Kasumi-1 (cell line): ENCODE measurements at regions not wholly inside any gene's neighbourhood (a gene's known extent, or its start where the extent isn't known, plus 50 kb on each side); places are given as distances from the start of the nearest gene placed in this dataset.

Source experiments
- DNase-seq, 2 experiments: peaks; one replicate each; lab custom pipeline; 2025; lab: John Stamatoyannopoulos, UW

DNA sequence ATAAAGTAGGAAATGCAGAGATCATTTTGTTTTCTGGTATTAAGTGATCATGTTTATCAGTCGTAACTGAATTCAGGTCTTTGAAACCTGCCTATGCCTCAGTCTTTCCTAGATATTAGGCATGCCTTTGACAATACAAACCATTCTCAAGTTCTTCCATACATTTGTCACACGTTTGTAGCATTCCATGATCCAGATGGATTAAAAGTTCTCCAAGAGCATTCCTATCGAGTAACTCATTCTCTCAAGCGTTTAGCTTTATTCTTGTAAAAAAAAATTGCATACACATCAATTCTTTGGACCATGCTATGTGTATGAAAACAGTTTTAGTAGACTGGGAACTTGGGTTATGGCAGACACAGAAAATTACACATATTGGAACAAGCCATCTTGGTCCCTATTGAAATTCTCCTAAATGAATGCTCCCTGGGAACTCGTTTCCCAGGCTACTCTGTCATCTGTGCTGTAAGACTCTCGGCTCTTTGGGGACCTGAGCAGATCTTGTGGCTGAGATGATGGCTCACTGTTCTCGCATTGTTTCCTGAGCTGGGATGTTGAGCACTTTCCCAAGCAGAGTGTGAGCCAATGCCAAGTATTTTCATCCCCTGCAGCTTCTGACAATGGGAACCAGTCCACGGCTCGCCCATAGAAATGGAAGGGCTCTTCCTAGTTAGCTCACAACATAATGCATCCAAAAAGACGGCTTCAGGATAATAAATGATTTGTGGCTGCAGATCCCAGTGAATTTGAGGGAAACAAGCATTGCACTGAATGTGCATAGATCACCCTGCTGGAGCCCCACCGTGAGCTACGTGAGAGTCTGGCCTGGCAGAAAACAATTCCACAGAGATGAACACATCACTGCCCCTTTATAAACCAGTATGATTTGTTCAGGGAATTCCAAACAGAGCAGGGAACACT, 230.2 kb downstream of the IRX1 start:
- no peak for DNase-seq

DNA sequence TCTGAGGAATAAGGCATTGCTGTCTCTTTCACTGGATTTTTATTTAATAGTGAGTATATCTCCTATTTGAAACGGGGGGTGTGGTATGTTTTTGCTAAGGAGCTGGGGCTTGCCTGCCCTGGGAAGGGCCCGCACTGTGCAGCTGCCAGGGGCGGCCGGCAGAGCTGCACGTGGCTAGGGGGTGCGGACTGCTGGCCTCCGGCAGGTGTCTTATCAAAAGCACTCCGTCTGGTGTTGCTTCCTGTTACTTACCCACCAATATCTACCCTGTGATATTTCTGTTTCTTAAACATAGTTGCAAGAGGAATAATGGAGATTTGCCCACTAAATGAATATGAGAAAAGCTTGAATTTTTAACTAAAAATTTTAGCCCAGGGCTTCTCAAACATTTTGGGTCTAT, 232.0 kb downstream of the IRX1 start:
- DNase-seq, result no peak

DNA sequence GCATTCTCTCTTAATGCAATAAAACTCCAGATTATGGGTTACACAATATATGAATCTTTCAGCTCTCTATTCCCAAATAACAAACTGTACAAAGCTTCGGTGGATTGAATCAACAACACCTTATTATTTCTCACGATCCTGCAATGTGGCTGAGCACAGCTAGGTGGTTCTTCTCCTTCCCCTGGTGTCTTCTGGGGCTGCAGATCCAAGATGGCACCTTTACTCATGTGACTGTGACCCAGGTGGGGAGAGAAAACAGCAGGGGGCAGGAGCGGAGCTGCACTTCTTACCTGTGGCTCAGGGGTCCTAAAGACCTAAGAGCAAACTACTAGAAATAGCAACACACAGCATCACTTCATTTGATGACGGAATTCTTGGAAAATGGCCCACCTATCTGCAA, 233.1 kb downstream of the IRX1 start:
- DNase-seq, result no peak

DNA sequence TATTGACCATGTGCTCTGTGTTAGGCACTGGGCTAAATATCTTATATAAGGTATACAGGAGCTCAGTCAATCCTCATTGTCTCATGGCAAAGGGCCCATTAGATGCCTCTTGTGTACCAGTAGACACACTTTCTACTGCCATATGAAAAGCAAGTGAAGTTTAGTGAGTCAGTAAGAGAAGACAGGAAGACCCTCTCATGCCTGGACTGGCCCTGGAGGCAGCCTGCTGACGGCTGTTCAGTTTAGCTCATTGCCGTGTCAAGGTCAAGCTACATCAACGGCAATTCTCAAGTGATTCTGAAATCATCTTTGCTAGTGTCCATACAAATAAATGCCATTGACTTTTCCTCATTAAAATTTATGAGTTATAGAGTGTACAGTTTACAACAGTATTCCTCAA, 237.9 kb downstream of the IRX1 start:
- DNase-seq, result no peak

DNA sequence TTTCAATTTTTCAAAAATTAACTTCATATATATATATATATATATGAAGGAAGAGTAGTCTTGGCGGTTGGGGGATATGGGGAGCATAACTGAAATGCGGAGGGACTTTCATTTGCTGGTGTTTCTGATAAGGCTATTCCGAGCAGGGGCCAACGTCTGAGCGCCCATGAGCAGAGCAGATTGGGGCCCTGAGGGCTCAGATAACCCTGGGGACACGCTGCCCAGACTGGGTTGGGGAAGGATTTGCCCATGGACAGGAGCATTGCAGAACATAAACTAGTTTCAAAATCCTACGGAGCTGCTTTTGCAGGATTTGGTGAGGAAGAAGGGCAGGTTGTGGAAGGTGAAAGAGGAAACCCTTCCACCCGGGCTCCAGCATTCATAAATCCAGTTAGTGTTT, 240.2 kb downstream of the IRX1 start:
- no peak for DNase-seq

DNA sequence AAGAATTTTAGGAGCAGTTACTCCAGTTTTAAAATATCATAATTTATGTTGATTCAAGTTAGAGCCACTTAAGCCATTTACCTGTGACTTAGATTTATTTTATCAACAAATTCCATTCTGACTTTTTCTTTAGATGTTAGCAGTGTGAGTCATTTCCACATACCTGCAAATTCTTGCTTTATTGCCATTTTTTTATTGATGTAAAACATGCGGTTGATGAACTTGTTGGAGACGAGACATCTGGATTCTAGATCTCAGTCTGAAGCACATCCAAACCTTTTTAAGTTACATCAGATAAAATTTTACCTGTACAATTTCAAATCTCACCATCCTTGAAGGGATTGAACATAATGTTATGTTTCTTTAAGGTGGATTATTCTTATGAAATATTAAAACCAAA, 240.9 kb downstream of the IRX1 start:
- no peak for DNase-seq

DNA sequence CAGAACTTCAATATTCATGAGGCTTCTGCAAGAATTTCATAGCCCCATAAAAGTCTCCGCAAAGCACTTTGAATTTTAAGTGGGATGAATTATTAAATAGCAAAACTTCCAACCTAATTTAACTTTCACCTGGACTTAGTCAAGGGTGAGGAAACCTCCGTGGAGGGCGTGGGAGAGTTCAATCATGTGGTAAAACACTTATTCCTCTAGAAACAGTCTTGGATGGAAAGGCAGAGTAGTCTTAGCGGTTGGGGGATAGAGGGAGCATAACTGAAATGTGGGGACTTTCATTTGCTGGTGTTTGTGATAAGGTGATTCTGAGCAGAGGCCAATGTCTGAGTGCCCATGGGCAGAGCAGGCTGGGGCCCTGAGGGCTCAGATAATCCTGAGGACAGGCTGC, 241.9 kb downstream of the IRX1 start:
- no peak for DNase-seq

DNA sequence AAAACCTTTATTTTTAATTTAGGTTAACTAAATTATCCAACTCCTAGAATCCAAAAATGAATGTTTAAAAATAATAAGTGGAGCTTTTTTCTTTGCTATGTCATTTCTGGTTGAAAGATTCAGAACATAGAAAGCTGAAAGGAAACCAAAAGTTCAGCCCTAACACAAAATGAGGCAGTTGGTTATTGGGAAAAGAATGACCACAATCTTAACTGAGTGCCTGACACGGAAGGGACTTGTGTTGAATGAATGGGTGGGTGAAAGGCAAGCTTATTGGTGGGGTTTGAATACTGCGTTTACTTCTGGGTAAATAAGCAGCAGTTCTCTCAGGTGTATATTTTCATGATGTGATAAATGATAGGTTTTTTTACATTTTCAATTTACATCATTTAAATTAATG, 243.5 kb downstream of the IRX1 start:
- no peak for DNase-seq

DNA sequence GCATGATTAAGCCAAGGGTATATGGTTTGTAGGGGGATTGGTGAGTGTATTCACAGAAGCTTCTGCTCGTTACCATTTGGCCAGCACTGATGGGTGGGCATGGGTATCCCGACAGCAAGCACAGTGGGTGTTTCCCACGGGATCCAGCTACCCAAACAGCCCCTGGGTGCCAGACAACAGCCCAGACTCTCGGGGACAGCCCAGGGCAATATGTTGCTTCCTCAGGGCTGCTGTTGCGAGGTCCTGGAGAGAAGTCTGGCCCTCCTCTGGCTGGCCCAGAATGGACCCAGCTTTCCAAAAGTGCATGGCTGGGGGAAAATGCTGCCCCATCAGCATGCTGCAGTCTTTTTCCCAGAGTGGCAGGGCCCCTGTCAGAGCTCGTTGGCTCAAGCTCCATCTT, 247.0 kb downstream of the IRX1 start:
- DNase-seq, result no peak

DNA sequence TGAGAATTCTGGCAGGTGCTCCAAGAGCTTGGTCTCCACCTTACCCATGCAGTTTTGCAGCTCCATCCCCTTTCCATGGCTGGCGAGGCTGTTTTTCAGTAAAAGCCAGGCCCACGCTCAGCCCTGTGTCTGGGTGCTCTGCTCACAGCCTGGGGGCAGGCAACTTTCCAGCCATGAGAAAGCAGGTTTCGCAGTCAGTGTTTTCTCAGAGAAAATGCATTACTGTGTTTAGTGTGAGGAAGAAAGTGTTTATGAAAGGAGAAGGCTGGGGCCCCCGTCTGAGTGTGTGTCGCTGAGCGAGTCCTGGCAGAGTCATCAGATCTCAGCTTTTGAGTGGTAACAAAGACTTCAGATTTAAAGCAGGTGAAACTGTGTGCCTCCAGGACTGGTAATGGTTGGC, 248.1 kb downstream of the IRX1 start:
- no peak for DNase-seq

DNA sequence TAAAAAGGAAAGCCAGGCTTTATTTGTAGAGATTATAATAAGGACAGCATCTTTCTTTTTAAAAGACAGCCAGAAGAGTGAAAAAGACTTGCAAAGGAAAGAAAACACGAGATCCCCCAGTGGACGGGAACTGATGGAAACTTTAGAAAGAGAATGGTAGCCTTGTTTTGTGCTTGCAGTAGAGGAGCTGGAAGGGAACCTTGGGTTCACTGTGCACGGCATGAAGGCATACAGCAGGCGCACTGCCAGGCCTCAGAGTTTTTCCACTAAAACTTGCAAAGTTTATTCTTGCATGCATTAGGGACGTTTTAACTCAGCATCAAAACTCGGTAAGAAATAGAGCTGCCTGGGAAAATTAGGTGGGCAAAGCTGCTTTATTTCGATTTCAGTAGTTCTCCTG, 248.6 kb downstream of the IRX1 start:
- no peak for DNase-seq

DNA sequence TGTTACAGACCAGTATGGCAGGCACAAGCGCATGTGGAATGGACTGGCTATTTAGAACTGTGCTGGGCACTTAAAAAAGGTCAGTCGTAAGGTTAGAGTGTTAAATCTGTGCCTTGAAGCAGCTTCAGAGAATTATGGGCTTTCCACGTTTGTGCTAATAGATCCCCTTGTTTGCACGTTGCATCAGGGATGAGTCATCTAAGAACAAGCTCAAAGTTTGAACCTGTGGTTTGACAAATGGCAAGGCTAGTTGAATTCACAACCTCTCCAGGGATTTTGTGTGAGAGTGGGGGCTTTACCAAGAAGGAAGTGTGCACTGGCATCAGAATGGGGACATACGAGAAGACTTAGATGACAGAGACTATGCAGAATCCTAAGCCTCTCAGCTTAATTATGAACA, 249.6 kb downstream of the IRX1 start:
- no peak for DNase-seq

DNA sequence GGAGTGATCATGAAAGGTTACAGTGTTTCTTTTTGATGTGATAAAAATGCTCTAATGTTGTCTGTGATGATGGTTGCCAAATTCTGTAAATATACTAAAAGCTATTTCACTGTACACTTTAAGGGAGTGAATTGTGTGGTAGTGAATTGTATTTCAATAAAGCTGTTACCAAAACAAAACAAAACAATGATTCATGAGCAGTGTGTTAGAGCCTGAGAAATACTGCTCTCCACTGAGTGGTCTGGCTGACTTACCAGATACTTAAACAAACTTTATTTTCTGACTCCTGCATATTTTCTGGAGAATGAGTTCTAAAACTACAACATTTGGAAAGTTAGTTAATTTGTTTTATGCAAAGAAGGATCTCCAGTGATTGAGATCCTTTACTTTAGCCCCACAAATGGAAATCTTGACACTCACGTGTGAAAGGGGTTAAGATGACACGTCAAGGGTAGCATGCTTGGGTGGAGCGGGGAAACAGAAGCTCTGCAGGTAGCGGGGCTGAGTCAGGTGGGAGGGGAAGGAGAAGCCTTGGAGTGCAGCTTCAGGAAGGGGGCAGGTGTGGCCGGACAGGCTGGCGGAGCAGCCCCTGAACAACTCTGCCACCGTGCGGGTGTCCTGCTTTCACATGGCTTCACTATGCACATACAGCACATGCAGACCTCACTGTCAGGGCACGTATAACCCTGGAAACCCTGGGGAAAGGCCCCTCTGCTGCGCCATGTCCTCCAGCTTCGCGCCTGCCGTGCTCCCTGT, 256.7 kb downstream of the IRX1 start:
- DNase-seq, result no peak

DNA sequence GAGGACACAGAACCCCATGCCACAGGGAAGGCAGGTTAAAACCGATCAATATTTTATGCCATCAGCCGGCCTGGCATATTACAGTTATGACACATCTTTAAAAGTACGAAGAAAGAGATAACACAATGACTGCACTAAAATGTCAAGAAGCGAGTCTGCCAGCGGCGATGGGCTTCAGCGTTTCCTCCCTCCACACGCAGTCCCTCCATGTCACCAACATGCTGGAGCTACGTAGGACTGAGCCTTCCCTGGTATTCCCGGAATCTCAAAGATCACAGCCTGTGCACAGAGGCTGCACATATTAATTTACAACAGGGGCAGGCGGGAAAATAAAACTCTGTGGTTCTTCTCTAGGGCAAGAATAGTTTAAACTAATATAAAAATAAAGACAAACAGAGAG, 257.7 kb downstream of the IRX1 start:
- DNase-seq, result no peak

DNA sequence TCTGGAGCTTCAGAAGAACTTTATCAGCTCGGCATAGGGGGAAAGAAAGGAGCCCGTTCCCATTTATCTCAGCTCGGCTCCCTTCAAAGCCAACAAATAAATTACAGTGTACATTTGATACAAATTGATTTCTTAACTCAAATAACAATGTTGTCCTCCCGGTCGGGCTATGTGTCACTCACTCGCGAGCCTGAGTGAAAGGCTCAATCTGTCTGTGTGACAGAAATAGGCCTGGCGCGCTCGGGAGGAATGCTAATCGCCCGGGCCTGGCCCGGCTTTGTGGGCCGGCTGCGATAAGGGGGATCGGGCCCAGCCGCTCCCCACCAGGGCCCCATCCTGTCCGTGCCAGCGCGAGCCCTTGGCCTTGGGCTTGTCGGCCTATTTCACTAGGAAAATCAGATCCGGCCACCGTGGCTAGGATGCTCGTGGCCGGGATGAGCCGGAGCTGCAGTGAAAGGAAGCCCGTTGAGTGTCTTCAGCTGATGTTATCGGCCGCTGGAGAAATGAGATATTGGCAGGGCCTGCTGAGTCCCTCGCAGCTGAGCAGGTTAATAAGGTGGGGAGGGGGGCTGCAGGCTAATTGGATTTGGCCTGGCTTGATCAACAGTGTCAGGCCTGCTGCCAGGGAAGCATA, 258.7 kb downstream of the IRX1 start:
- no peak for DNase-seq

DNA sequence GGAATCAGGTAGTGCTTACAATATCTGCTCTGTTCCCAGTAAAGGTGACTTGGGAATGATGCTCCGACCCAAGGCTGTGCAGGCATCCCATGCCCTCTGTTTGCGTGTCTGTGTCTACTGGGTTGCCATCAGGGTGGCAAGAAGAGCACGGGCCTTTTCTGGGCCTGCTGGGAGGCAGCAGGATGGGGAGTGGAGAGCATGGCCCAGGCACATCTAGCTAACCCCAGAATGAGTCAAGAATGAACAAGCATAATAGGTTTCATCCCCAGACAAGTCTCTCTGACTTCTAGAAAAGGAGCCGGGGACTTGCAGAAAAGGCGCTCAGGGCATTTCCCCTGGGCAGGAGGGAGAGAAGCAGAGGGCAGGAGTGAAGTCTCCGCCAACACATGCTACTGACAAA, 260.4 kb downstream of the IRX1 start:
- no peak for DNase-seq

DNA sequence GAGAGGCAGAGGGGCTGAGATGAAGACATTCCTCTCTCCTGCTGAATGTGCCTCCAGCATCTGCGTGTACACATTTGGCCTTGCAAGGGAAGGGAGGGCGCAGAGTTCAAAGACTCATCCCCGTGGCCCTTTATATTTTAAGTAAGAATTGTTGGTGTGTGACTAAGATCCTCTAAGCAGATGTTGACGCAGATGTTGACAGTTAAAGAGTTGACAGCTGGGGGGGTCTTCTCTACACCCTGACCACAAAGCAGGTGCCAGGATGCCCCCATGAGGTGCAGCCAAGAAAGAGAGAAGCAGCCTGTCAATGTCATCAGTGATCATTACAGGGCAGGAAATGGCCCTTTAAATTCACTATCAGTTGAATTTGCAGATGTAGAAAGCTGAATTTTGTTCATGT, 262.9 kb downstream of the IRX1 start:
- no peak for DNase-seq

DNA sequence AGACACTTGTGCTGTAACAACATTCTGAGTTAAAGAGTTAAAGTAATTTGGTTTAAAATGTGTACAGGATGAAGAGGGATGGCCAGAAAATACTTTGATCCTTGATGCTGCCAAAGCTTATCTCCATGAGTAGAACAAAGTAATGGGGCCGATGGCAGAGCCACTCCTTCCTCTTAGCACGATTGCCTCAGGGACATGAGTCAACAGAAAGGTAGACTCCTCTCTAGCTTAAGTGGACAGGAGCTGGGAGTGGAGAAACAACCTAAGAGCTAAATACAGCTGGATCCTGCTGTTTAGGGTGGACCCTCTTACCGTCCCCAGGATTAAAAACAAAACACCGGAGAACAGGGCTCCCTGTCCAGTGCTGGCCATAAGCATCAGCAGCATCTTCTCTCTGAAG, 267.3 kb downstream of the IRX1 start:
- DNase-seq, result no peak

DNA sequence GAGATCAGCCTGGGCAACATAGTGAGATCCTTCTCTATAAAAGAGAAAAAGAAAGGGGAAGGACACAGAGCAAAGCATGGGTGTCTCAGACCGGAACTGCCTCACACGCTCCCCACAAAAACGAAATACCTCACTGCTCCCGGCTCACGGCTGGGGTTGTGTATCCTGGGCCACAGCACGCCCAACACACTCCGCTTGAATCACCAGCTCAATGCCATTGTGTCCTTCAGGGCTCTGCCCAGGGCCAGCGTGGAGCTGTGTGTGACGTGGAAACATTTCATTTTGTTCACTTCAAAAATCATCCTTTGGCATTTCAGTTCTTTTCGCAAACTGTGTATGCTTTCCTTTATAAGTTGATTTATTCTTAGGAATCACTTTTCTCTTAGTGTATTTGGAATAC, 279.5 kb downstream of the IRX1 start:
- DNase-seq, result no peak

DNA sequence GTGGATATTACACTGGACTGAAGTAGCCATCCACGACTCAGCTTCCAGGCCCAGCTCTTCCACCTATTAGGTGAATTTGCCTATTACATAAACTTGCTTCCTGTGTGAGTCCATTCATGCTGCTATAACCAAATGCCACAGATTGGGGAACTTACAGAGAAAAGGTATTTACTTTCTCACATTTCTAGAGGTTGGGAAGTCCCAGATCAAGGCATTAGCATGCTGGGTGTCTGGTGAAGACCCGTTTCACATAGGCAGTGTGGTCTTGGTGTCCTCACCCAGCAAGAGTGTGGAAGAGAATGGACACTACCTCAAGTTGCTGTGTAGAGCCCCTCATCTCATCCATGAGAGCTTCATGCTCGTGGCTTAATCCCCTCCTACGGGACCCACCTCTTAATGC, 282.6 kb downstream of the IRX1 start:
- DNase-seq, result no peak

DNA sequence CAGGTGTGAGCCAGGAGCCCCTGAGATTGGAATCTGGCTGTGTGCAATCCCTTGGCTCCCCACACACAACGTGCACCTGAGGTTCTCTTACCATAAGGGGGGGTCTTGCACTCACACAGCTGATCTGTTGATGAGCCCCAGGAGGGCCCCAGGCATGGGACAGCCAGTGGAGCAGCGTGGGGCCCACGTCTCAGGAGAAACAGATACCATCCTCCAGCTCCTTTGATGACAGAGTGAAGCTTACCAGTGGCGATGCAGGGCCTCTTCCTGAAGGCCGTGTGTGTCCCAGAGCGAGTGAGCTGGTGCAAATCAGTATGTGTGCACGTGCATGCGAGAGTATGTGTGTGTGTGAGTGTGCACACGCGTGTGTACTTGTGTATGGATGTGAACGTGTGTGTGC, 287.4 kb downstream of the IRX1 start:
- no peak for DNase-seq

DNA sequence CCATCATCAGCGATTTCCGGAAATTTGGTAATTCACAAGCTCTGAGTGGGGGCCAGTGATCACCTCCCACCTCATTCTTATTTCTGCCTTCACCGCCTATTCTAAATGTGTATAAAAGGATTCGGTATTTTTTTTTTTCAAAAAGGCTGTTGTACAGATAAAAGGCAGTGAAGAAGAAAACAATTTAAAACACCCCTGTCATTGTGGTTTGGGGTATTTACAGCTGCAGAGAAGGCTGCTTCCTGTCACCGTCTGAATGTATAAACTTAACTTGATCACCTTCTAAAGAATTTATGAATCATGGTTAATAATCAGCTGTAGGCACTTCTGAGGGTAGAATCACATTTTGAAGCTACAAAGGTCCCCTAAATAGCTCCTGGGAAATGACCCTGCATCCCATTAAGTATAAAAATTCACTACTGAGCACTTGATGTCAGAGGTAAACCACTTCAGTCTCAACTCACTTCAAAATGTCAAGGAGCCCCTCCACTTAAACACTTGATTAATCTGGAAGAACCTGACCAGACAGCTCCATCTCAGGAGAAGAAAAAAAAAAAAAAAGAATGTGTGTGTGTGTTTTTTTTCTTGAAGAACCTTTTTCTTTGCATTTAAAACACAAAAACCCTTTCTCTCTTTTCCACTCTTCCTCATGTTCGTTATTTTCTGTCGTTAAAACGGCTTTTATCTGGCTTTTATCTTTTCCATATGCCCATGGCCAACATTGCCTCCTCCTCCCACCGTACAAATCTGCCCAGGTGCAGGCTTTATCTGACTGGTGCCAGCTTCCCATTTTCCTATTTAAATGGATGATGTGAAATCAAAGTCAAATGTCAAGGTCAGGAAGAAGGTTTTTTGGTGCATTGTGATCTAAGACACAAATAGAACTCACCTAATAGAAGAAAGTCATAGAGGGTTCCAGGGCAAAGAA, 291.2 kb downstream of the IRX1 start:
- no peak for DNase-seq
